HG03135 (cell line): ENCODE measurements at regions not wholly inside any gene's neighbourhood (a gene's known extent, or its start where the extent isn't known, plus 50 kb on each side); places are given as distances from the start of the nearest gene placed in this dataset.
"Not testable (repeated sequence)": the region's sequence is repeated elsewhere in the genome, so short reads cannot be mapped to it uniquely, and the experiment has no call there.

Experiments
- ATAC-seq: cut with Tn5 transposase; IDR thresholded peaks from one replicate; pipeline ENCODE4 v1.9.1; 2021; ENCODE audit warnings: mild to moderate bottlenecking, moderate library complexity; ENCODE audit not compliant: unreplicated experiment

DNA sequence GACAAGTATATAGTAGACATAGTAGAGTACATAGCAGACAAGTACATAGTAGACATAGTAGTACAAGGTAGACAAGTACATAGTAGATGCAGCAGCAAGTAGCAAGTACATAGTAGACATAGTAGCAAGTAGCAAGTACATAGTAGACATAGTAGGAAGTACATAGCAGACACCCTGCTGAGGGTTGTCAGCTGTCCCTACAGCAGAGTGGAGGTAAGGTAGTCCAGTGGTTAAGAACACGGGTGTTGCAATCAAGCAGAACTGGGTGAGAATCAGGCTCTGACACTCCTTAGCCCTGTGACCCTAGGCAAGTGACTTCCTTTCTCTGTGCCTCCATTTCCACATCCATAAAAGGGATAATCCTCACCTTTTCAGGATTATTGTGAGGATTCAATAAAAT is 94.7 kb downstream of the NOG start:
- no peak for ATAC-seq

DNA sequence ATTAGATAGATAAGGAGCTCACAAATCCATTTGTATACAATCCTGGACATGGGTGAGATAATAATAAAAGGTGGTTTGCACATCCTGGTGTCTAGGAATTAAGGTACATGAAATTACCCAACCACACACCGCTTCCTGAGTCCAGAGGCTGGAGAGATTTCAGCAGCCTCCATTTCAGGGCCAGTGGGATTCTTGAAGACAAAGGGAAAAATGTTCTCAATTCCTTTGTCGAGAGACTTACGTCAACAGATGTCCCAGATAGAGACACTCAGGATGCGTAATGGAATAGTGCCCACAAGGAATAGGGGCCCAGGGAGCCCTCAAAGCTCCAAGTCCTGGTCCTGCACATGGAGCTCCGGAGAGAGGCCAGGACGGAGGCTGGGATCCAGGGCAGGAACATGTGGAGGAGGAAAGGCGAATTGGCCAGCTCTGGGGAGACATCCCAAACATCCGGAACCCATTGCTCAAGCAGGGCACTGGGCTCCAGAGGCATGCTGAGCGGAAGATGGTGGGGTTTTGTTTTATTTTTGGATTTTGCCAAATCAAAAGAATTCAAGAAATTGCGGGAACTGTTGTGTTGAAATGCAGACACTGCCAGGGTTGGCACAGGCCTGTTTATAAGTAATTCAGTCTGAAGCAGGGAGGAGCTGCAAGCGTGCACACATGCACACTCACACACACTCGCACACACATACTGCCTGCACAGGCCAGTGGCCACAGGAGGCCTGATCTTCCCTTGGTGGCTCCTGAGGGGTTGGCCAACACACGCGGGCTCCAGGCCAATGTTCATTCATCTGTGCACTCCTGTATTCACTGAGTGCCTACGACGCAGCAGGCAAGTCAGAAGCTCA is 97.2 kb downstream of the NOG start:
- no peak for ATAC-seq

DNA sequence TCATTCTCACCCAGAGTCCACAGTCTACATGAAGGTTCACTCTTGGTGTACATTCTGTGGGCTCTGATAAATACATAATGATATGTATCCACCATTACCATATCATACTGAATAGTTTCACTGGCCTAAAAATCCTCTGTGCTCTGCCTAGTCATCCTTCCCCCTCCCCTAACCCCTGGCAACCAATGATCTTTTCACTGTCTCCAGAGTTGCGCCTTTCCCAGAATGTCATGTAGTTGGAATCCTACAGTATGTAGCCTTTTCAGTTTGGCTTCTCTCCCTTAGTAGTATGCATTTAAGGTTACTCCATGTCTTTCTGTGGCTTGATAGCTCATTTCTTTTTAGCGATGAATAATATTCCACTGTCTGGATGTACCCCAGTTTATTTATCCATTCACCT is 101.3 kb downstream of the NOG start:
- no peak for ATAC-seq

DNA sequence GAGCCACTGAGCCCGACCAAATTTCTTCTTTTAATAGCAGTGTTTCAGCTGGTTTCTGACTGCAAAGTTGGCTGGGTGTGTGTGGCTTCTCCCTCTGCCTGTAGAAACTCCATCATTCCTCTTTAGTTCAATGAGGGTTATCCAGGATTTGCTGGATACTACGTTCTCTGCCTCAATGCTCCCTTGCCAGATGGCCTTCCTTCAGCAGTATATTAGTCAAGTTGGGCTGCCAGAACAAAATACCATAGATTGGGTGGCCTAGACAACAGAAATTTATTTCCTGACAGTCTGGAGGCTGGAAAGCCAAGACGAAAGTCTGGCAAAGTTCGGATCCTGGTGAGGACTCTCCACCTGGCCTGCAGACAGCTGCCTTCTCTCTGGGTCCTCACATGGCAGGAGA is 103.7 kb downstream of the NOG start:
- ATAC-seq, result no peak

GRCh38 chr17:56699186-56699894 is 105.8 kb downstream of the NOG start:
- ATAC-seq, result no peak

DNA sequence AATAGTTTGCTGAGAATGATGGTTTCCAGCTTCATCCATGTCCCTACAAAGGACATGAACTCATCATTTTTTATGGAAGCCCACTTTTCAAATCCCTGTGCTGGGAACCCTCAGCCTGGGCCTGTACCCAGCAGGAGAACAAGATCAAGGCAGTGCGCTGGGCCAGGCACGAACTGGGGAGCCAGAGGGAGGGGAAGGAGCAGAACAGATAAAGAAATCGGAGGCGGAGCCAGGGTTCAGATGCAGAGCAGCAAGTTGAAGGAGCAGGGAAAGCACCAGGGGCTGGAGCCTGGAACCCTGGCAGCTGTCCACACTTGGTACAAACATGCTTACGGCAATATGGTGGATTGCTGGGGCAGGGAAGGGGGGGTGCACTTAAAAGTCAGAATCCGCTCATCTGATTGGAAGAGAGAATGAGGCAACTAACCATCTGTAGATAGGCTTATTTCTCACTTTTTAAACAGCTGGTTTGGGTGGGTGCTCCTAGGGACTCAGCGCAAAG is 107.5 kb downstream of the NOG start:
- ATAC-seq, result no peak

DNA sequence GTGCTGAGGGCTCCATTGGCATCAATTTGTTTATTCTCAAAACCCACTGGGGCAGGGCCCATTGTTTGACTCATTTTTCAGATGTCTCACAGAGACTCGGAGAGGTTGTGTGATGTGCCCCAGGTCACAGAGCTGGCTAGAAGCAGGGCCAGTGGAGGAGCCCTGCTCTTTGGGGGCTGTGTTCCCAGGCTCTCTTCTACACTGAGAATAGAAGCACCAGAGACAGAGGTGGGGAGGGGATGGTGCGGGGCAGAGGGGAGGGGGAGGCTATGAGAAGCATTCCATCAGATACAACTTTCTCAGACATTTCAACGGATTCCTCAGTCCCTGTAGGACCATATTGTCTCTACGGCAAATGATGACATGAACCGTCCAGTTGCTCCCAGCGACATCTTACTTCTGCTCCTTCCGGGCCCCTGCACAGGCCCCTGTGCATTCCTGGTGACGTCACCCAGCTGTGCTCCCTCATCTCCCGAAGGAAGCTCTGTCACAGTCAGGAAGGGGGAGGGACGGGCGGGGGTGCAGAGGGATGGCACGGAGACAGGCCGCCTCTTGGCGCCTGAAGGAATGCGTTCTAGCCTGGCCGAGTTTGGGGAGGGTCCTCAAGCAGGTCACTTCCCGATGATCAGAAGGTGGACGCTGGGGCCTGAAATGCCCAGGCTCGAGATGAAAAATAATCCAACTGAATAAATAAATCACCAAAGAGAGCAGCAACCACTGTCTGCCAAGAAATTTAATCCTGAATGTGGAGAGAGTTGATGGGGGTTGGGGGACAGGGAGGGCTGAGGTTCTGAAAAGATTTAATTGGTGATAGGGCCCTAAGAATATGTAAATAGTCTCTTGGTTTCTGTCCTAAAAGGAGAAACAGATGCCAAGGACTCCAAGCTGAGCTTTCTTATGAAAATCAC is 114.1 kb downstream of the NOG start:
- ATAC-seq, result no peak

- ATAC-seq, result no peak
Measured at GRCh38 chr17:56708220-56708558, 114.7 kb downstream of the NOG start.

DNA sequence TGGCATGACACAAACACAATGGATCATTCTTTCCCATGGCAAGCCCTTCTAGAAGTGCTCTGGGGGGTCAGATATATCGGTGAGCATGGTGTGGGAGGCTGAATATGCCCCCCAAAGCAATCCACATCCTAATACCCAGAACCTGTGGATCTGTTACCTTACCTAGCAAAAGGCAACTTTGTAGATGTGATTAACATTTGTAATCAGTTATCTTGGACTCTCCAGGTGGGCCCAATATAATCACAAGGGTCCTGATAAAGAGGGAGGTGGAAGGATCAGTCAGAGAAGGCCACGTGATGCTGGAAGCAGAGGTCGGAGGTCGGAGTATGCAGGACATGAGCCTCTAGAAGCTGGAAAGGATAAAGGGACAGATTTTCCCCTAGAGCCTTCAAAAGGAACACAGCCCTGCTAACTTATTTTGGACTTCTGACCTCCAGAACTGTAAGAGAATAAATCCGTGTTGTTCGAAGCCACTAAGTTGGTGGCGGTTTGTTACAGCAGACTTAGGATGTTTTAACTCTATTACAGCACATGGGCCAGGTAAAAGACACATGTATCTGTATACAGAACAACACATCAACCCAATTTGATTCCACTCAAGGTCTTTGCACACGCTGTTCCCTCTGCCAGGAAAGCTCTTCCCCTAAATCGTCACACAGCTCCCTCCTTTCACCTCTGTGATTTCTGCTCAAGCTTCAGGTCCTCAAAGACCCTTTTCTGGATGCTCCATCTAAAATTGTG is 115.3 kb downstream of the NOG start:
- no peak for ATAC-seq

DNA sequence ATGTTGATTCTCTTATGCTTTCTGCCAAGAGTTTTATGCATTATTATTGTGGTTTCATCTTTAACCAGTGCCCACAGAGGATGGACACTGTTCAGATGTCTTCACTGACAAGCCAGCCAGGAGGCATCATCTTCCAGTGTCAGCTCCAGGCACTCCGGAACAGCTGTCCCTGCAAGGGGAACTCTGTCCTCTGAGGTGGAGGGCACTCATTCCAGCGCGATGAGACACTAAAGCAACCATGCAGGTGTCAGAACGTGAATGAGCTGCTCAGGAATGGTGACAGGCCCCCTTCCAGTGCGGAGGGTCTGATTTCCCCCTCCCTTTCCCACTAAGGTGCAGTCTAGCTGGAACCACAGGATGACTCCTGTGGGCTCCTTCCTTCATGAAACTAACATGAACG is 117.5 kb downstream of the NOG start:
- ATAC-seq, result no peak

DNA sequence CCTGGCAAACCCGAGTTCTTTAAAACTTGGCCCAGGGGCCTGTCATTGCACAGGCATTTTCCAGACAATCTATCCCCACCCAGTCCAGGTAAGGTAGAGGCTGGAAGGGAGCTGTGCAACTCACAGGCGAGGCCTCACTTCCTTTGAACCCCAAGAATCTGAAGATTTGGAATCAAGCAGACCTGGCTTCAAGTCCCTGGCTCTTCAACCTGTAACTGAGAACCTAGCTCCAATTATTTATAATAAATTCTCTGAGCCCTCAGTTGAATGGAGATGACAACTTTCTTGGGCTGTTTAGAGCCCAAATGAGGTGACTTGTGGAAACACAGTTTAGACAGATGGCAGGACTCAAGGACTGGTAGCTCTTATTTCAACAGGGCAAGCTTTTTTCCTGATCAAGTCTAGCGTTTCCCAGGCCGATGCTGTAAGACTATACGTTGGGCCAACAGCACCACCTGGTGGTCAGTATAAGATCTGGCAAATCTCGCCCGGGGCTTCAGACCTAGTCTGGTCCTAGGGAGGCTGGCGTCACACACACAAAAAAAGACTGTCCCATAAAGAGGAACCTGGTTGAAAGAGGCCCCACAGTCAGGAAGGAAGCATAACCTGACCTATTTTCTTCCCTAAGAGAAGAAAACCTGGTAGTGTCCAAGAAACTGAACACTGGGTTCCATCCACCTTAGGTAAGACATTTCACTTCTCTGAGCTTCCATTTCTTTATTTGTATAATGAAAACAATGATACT is 117.9 kb downstream of the C17orf67 start:
- peak; percentile 95 for ATAC-seq

GRCh38 chr17:56717471-56717870 is 116.2 kb downstream of the C17orf67 start:
- ATAC-seq, result no peak

GRCh38 chr17:56718515-56718914 is 115.2 kb downstream of the C17orf67 start:
- no peak for ATAC-seq

DNA sequence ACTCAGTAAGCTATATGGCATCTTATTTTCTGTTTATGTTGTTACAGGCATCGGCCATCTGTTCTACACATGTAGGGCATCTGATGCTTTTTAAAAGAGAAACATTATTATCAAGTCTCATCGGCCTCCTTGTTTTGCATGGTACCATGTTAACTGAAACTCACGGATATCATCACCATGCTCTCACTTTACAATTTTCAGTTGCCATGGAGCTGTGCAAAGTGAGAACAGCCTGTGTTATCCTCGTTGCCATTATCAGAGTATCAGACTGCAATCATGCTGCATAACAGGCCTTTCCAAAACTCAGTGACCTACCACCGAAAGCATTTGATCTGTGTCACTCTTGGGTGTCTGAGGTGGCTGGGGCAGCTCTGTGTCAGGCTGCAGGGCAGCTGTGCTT is 110.3 kb downstream of the C17orf67 start:
- ATAC-seq, result no peak

GRCh38 chr17:56724664-56725063 is 109.1 kb downstream of the C17orf67 start:
- ATAC-seq, result no peak

GRCh38 chr17:56725144-56725543 is 108.6 kb downstream of the C17orf67 start:
- no peak for ATAC-seq

DNA sequence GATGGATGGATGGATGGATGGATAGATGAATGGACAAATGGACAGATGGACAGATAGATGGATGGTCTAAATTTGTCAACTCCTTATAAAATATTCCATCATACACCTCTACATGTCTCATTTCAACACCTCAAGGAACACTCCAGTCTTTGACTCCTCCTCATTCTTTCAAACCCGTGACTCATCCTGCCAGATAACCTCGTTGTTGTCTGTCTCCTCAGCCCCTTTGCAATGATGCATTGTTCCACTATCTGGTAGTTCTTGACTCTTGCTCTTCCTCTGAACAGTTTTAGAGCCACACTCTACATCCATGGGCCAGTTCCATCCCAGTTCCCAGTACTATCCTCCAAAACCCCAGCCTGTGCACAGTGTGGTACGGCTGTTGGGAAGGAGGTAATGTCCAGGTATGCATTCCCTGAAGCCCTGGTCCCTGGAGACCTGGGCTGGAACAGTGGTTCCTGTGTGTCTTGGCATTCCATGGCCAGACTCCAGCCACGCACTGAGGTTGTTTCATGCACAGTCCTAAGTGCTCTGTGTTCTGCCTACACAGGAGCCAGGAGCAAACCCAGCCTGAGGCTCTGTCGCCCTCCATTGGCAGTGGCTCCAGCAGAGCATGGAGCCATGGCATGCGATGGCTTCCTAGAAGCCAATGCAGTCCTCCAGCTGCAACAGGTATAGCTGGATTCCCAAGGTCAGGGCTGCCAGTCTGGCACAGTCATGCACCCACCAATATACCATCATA is 105.7 kb downstream of the C17orf67 start:
- no peak for ATAC-seq

DNA sequence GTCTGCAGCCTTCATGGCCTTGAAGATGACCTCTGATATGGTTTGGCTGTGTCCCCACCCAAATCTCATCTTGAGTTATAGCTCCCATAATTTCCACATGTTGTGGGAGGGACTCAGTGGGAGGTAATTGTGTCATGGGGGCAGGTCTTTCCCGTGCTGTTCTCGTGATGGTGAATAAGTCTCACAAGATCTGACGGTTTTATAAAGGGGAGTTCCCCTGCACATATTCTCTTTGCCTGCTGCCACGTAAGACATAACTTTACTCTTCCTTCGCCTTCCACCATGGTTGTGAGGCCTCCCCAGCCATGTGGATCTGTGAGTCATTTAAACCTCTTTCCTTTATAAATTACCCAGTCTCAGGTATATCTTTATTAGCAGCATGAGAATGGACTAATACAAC is 102.6 kb downstream of the C17orf67 start:
- ATAC-seq, result not testable (repeated sequence)

GRCh38 chr17:56733833-56734232 is 99.9 kb downstream of the C17orf67 start:
- no peak for ATAC-seq
